SK-N-SH (cell line): ENCODE measurements at regions not wholly inside any gene's neighbourhood (a gene's known extent, or its start where the extent isn't known, plus 50 kb on each side); places are given as distances from the start of the nearest gene placed in this dataset.

Experiments used
- CHD2 ChIP-seq: fragments of 150-350 bp; IDR thresholded peaks from 2 replicates; pipeline ENCODE4 v1.6.1; 2018; ENCODE audit warnings: low read length; ENCODE audit not compliant: partially characterized antibody
- CTCF ChIP-seq: fragments of 200-600 bp; sonication (generic); IDR thresholded peaks from 2 replicates; pipeline ENCODE4 v1.6.1; 2017; ENCODE audit warnings: antibody characterized with exemption, mild to moderate bottlenecking, moderate library complexity
- EP300 ChIP-seq, 2 experiments: IDR thresholded peaks; 2 replicates each; pipeline versions ENCODE4 v1.4.0 to v1.6.1; 2012; ENCODE audit warnings: borderline replicate concordance in 1 of 2, low read depth in 1 of 2, low read length in 1 of 2
- FOXJ3 ChIP-seq: sonication (generic); formaldehyde crosslinking; IDR thresholded peaks from 2 replicates; pipeline ENCODE4 v1.5.1; 2020; ENCODE audit warnings: mild to moderate bottlenecking, missing genetic modification reagents
- GABPA ChIP-seq: IDR thresholded peaks from 2 replicates; pipeline ENCODE4 v1.4.0; 2012; ENCODE audit warnings: low read depth, mild to moderate bottlenecking
- MXI1 ChIP-seq: IDR thresholded peaks from 2 replicates; pipeline ENCODE4 v1.6.1; 2012; ENCODE audit warnings: mild to moderate bottlenecking, low read depth, low read length, improper control_type of control experiment
- RAD21 ChIP-seq: IDR thresholded peaks from 2 replicates; pipeline ENCODE4 v1.6.1; 2012; ENCODE audit warnings: mild to moderate bottlenecking, low read length
- SIN3A ChIP-seq: IDR thresholded peaks from 2 replicates; pipeline ENCODE4 v1.6.1; 2012; ENCODE audit warnings: low read depth, mild to moderate bottlenecking, low read length, moderate library complexity, borderline replicate concordance
- SMC3 ChIP-seq: IDR thresholded peaks from 2 replicates; pipeline ENCODE4 v1.6.1; 2012; ENCODE audit warnings: low read depth, low read length, improper control_type of control experiment
- TAF1 ChIP-seq: IDR thresholded peaks from 2 replicates; pipeline ENCODE4 v1.6.1; 2012; ENCODE audit warnings: low read depth, mild to moderate bottlenecking, low read length, moderate library complexity, borderline replicate concordance
- TCF12 ChIP-seq: IDR thresholded peaks from 2 replicates; pipeline ENCODE4 v1.4.0; 2012
- USF2 ChIP-seq: fragments of 150-350 bp; IDR thresholded peaks from 2 replicates; pipeline ENCODE4 v1.6.1; 2017; ENCODE audit warnings: antibody characterized with exemption, low read length, low read depth, borderline replicate concordance

GRCh38 chr17:33371377-33371776, 78.3 kb upstream of the ASIC2 start:
- TF ChIP-seq FOXJ3 (CRISPR knock-in tag) (no peak), SMC3 (no peak), TAF1 (no peak), CTCF (no peak), TCF12 (no peak), EP300 (IDR thresholded peaks at IDR 0.05; ENCODE audit: borderline replicate concordance in 1 of 2, low read depth in 1 of 2, low read length in 1 of 2) (no peak), SIN3A (no peak), GABPA (no peak), USF2 (no peak), CHD2 (no peak), MXI1 (no peak), RAD21 (no peak)
